Hepatic stellate cell (primary cell): ENCODE measurements at regions not wholly inside any gene's neighbourhood (a gene's known extent, or its start where the extent isn't known, plus 50 kb on each side); places are given as distances from the start of the nearest gene placed in this dataset.
"Not testable (repeated sequence)": the region's sequence is repeated elsewhere in the genome, so short reads cannot be mapped to it uniquely, and the experiment has no call there.

ENCODE experiments used
- DNase-seq: peaks from one replicate; pipeline ENCODE4 v3.0.0; 2011; ENCODE audit warnings: low spot score

DNA sequence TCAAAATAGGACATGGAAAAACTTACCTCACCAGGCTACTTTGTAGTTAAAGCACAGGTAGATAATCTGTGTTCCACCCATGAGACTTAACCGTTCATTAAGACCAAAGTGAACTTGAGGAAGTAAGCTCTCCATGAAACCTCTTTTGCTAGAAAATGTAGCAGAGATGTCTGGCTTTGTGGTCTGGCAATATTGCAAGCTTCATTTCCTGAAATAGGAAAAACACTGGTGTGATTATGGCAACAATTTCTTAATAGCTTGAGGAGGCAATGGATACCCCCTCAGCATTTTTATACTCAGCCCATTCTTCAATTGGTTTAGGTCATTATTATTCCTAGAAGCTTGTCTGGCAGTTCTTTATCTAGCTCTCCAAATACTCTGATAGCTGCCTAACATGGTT is 957.3 kb downstream of the IGSF11 start:
- DNase-seq: no peak

DNA sequence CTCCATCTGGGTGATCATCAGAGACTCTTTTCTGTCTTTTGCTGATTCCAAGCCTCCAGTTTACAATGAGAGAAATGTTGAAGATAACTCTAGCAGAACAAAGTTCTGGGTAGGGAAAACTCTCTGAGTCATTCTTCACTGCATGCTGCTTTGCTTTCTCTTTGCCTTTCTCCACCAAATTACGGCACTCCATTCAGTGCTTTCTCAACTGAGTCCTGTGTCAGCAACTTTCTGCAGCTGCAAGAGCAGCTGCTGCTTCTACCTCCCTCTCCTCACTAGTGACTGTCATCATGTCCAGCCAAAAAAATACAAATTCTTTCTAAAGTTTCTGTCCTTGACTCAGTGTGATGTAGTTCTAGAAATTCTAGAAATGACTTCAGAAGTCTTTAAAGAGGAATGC is 953.8 kb downstream of the IGSF11 start:
- no peak for DNase-seq

DNA sequence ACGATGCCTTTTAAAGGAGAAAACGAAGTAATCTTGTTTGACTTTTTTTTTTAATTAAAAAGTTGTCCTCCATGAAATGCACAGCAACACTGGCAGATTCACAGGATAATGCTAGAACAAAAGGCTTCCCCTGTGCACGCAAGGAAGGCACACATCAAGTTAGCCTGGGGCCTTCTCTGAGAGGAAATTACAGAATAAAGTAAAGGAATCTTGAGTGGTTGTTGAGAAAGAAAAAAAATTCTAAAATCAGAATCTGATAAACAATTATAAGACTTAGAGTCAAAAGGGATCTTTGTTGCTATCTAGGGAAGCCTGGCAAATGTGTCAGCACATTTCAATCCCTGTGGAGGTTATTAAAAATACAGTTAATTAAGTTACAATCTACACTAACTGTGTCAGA is 946.0 kb downstream of the IGSF11 start:
- DNase-seq: no peak

DNA sequence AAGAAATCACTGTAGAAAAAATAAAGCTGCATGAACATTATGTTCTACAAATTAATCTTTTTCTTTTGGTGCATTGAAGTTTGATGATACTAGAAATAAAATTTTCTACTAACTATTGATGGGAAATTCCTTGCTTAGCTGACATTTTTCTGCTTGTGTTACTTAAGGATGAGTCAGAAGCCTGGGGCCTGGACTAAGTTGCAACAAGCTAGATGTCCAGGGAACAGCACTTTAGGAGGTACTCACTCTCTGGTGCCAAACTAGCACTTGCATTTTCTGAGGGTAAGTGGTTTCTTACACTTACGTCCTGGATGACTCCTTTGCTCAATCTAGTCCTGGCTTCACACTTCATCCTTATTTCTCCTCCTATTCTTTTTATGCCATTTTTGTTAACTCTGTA is 945.1 kb downstream of the IGSF11 start:
- no peak for DNase-seq

DNA sequence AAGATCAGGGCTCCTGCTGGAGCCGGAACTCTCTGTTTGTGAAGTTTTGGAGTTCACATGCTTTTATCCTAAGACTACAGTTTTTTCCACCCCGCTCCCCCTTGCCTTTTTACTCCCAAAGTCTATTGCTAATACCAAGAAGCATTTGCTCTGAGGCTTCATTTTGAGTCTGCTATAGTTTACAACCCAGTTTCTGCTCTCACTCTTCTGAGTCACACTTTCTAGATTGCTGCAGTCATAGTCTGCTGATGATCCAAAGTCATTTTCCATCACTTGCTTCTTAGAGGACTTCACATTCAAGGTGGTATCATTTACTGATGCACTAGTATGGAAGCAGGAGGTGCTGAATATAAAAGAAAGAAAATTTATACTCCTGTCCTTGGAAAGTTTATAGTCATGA is 937.4 kb downstream of the IGSF11 start:
- no peak for DNase-seq

DNA sequence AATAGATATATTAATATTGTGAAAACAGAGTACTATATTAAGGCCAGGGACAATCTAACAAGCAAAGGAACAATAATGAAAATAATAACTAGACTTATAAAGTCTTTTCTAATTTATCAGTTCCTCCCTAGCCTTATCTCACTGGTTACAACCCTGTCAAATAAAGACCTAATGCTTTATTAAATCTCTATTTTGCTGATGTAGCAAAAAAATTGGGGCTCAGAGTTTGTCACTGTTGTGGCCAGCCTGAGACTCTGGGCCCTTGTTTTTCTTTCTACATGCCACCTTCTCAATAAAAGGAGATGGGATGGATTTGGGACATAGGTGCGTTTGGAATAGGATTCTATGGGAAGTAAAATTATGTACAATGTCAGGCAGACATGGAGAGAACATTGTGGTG is 937.0 kb downstream of the IGSF11 start:
- DNase-seq: no peak

DNA sequence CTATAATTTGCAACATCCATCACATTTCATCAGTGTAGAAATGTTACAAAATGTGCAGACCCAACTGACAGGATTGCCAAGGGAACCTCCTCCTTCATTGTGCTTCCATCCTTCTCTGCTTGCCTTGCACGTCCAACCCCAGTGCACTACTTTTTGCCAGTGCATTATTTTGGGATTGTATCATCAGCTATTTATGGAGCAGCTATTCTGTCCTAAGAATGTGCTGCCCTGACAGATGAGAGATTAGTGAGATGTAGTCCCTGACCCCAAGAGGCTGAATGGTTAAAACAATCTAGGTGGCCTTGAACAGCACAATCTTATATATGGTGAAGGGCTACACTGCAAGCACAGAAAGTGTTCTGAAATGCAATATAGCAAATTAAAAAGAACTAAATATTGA is 935.8 kb downstream of the IGSF11 start:
- no peak for DNase-seq

DNA sequence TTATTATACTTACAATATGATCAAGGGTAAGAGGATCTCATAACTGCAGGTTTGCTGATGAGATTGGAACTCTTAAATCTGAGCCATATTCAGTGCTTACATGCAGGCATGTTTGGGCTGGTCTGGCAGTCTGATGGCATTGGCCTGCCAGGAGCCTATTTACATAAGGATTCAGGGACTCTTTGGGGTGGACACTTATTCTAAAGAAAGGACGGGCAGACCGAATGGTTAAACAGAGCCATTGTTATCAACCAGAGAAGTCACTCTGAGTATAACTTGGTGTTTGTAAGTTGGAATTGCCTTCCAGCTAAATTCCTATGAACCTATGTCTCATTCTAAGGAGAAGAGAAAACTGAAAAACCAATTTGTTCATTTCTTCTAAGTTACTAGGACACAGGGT is 932.8 kb downstream of the IGSF11 start:
- no peak for DNase-seq

DNA sequence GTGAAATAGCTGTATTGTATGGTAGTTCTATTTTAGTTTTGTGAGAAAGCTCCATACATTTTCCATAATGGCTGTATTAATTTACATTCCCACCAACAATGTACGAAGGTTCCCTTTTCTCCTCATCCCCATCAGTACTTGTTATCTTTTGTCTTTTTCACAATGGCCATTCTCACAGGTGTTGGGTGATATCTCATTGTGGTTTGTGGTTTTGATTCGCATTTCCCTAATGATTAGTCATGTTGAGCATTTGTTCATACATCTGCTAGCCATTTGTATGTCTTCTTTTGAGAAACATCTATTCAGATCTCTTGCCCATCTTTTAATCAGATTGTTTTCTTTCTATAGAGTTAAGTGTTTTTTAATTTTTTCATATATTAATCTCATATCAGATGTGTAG is 931.9 kb downstream of the IGSF11 start:
- DNase-seq: no peak

DNA sequence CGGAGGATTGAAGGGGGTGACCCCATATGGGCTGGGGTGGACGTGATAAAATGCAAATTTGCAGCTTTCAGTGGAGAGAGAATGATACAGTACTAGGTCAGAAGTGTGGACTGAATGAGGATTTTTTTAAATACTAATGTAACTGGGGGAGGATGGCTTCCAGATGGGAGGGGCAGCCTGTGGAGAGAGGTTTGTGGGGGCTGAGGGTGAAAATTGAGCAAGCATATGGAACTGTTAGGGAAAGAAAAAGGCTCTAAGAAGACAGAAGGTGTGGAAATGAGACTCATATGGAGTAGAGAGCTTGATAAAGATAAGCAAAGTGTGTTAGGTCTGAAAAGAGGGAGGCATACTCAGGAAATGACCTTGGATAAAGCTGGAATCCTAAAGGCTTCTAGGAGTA is 926.4 kb downstream of the IGSF11 start:
- DNase-seq: no peak

DNA sequence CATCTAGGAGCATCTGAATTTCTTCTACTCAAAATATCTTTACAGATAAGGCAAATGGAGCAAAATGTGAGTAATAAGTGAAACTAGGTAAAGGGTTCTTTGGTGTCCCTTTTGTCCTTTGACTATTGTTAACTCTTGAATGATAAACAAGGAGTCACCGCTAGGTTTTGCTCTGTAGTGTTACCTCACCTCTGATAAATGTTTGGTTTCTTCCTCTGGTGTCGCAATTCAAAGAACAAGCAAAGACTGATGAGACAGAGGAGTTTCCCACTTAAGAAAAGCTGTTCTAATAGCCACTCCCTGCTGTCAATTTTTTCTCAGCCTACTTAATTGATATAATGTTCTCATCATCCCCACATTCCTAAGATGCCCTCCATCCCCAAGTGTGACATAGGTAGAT is 925.9 kb downstream of the IGSF11 start:
- no peak for DNase-seq

DNA sequence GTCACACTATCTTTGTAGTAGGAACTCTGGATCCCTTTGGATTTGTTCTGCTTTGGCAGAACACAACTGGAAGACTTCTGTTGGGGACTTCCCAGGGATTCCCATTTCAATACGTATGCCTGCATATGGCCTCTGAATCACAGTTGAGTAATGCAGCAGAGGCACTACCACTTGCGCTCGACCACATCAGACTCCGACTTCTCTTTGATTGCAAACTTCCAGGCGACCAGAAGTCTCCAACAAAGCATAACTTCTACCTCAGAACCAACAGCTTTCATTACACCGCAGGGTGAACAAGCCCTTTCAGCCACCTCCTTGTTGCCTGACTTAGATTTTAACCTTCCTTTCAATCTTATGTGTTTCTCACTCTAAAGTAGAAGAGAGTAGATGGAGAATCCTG is 924.4 kb downstream of the IGSF11 start:
- DNase-seq: no peak

DNA sequence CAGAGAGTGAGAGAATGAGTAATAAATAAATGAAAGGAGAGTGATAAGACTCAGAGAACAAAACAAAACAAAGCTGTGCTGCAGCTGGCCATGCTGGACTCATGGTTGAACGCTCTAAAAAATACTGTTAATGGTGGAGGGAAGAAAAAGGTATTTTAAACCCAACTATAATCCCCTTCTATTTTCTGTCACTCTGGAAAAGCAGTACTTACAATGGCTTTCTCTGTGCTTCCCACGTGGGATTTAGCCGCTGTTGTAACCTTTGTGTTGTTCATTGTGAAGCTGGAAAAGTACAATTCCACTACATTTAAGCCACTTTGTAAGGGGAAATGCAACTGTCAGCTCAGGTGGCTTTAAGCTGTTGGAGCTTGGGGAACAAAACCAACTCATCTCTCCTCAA is 917.7 kb downstream of the IGSF11 start:
- no peak for DNase-seq

DNA sequence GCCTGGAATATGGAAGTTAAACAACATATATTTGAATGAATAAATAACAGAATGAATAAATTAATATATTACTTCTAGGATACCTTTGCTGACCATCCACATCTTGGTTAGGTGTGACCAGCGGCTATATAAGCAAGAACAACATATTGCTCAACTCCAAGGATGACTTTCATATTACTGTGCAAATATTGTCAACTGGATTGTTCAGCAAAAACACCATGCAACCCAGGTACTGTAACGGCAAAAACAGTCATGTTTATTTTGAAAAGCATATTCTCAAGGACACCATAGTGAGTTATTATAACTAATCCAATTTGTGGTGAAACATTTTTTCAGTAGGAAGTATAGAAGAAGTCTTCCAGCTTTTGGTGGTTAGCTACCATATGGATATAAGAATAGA is 907.9 kb downstream of the IGSF11 start:
- DNase-seq: no peak

DNA sequence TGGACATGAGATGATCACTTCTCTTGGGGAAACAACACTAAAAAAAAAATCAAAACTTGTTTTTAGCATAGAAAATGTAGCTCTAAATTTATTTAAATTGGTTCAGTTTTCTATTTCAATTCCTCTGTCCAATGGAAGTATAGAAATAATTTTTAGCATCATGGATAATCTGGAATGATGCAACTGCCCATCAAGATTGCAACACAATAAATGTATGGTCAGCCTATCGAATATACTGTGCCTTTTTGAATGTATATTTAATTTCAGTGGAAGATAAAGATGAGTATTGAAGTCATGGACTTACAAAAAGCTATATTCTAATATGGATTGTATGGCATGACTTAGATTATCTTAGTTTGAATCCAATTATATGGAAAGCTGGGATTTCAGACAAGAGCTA is 906.7 kb downstream of the IGSF11 start:
- no peak for DNase-seq

DNA sequence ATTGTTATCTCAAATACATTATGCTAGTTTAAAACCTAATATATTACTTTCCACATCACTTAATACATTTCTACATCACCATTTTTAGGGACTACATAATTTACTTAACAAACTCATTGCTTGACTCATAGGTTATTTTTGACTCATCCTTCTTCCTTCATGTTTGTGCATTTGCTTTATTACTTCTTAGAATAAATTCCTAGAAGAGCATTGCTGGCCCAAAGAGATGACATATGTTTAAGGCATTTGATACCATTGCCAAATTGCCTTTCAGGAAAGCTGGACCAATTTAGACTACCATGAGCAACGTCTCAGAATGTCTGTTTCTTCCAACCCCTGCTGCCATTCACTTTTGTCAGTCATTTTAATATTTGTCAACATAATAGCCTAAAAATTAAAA is 905.8 kb downstream of the IGSF11 start:
- DNase-seq: no peak

DNA sequence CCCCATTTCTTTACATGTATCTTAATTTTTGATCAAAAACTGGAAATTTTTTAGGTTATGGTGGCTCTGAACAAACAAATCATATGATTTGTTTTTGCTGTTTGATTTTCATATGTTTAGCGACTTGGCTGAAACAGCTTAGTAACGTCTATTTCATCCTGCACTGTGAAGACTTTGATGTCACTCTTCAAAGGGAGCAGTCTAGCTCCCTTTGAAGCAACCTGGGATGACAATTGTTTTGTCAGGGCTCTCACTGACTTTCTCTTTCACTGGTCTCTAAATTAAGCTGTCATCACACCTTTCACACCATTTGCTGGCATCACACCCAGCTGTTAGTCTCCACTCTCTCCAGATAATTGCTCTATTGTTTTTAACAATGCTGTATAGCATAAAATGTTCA is 896.9 kb downstream of the IGSF11 start:
- DNase-seq: no peak

DNA sequence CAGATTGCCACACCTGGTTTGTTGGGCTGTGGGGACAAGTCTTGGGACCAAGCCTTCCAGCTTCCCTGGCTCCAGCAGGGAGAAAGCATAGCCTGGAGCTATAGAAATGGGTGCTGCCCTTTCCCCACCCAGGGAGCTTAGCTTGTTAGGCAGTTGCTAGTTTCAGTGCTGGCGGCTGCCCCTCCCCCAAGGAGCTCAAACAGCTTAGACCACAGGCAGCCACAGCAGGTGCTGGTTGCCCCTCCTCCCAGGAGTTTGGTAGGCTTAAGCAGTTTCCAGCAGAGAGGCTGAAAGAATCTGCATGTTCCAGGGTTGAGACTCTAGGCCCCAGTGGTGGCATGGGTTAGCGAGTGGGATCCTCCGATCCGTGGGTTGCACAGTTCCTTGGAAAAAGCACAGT is 889.7 kb downstream of the IGSF11 start:
- no peak for DNase-seq

DNA sequence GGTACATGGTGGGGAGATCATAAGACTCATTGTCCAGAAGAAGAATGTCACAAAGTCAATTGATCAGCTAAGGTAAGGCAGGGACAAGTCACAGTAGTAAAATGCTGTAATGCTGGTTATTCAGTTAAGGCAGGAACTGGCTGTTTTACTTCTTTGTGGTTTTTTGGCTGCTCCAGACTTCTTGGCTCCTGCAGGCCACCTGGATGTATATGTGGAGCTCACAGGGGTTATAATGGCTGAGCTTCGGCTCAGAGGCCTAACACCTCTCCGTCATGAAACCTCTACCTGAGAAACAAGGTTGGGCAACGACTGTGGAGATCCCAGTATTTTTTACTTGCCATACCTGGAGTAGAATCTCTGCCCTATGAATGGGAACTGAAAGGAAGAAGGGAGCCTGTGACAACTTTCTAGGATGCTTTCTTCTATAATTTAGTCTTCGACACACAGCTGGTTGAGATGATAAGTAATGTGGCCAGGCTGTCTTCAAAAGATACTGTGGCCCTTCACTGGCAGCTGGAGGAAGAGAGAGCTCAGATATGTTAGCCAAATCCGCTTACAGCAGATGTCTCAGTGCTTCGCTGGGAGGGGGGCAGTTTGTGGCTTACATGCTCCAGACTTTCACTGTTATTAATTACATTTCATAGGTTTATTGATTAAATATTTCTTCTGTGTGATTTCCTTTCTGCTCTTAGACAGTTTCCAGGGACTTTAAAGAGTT is 887.8 kb downstream of the IGSF11 start:
- no peak for DNase-seq

DNA sequence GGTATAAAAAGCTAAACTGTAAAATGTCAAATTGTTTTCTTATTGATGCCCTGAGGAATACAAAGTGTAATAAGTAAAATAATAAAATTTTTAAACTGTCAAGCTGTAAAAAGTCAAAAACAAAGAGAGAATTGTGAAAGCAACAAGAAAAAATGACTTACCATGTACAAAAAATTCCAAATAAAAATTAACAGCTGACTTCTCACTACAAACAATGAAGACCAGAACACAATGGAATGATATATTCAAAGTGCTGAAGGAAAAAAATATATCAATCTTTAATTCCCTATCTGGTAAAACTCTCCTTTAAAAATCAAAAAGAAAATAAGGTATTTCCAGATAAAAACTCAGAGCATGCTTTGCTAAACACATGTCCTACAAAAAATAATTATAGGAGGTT is 883.5 kb downstream of the IGSF11 start:
- DNase-seq: no peak

DNA sequence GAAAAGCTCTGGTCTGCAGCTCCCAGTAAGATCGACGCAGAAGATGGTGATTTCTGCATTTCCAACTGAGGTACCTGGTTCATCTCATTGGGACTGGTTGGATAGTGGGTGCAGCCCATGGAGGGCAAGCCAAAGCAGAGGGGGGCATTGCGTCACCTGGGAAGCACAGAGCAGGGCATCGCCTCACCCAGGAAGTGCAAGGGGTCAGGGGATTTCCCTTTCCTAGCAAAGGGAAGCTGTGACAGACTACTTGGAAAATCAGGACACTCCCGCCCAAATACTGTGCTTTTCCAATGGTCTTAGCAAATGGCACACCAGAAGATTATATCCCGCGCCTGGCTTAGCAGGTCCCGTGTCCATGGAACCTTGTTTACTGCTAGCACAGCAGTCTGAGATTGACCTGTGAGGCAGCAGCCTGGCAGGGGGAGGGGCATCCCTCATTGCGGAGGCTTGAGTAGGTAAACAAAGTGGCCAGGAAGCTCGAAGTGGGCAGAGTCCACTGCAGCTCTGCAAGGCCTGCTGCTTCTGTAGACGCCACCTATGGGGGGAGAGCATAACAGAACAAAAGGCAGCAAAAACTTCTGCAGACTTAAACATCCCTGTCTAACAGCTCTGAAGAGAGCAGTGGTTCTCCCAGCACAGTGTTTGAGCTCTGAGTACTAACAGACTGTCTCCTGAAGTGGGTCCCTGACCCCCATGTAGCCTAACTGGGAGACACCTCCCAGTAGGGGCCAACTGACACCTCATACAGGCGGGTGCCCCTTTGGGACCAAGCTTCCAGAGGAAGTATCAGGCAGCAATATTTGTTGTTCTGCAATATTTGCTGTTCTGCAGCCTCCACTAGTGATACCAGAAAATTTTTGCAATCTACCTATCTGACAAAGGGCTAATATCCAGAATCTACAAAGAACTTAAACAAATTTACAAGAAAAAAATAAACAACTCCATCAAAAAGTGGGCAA is 871.7 kb downstream of the IGSF11 start:
- not testable (repeated sequence) for DNase-seq

DNA sequence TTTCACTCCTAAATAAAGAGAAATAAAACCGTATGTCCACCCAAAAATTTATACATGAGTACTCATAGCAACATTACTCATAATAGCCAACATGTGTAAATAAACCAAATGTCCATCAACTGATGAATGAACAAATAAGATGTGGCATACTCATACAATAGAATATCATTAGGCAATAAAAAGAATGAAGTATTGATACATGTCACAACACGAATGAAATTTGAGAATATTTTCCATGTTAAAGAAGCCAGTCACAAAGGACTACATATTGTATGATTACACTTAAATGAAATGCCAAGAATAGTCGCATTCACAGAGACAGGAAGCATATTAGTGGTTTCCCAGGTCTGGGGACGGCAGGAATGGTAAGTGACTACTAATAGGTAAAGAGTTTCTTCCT is 869.2 kb downstream of the IGSF11 start:
- DNase-seq: no peak

DNA sequence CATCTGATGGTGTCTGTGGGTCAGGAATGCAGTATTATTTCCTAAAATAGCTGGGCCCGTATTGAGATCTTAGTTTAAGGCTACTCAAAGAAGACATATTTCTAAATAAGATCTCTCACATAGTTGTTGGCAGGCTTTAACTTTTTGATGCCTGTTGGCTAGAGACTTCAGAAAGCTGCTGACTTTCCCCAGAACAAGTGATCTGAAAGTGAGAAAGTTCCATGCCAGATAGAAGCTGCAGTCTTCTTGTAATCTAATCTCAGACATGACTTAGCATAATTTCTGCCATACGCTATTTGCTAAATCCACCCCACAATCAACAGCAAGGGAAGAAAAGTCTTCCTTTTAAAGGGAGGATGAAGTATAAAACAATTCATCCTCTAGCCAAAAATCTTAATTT is 867.1 kb downstream of the IGSF11 start:
- no peak for DNase-seq

DNA sequence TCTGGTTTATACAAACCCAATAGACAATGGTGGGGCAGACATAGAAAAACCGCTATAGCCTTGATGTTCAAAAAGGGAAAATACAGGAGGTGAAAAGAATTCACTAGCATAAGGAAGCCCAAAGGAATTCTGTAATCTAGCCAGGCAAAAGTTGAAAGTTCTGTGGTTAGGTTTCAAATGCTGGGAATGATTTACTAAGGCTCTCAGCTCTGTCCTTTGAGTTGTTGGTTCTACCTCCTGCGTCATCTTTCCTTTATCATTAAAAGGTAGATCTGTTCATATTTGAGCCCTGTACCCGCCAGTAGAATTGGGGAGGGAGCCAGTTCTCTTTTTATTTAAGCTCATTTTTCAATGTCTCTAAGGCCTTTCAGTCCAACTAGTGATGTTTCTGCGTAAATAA is 866.5 kb downstream of the IGSF11 start:
- DNase-seq: no peak
